IMR-90 (cell line): ENCODE measurements at regions not wholly inside any gene's neighbourhood (a gene's known extent, or its start where the extent isn't known, plus 50 kb on each side); places are given as distances from the start of the nearest gene placed in this dataset.

Experiments used
- ATAC-seq: fragments of 200-7000 bp; cut with Tn5 transposase; 2 replicates; pipeline ENCODE4 v1.9.1; 2020; ENCODE audit warnings: low read depth, mild to moderate bottlenecking, moderate library complexity
- BruUV-seq: library from RNA; stranded (reverse); fragments of 400-500 nt; replicated peaks from 2 replicates; lab custom pipeline; 2021; lab: Mats Ljungman, UMichigan
- CTCF ChIA-PET: fragments of 300-600 bp; formaldehyde crosslinking; extraction: SDS; loops from one replicate; lab custom pipeline; 2021; ENCODE audit warnings: antibody characterized with exemption; lab: Yijun Ruan, JAX
- POLR2A ChIA-PET: fragments of 300-600 bp; sonication (Branson Sonifier 250); formaldehyde crosslinking; loops from one replicate; lab custom pipeline; 2022; ENCODE audit warnings: antibody characterized with exemption; ENCODE audit not compliant: unreplicated experiment; lab: Charles Lee
- DNase-seq: peaks from one replicate; pipeline ENCODE4 v3.0.0; 2013
- H2AFZ ChIP-seq: replicated peaks from 2 replicates; pipeline ENCODE3; 2013; ENCODE audit warnings: low read length, mild to moderate bottlenecking; ENCODE audit not compliant: poor library complexity
- H2AK5ac ChIP-seq: 2 replicates; pipeline ENCODE4 v1.6.1; 2013; ENCODE audit warnings: low read depth, low read length, inconsistent platforms
- H2AK9ac ChIP-seq: replicated peaks from 2 replicates; pipeline ENCODE3; 2013; ENCODE audit warnings: mild to moderate bottlenecking, low read depth, low read length, moderate library complexity; ENCODE audit not compliant: poor library complexity
- H2BK120ac ChIP-seq: 2 replicates; pipeline ENCODE4 v1.6.1; 2013; ENCODE audit warnings: low read depth, low read length, inconsistent platforms
- H2BK15ac ChIP-seq: 3 replicates; pipeline ENCODE4 v1.6.1; 2013; ENCODE audit warnings: low read depth, low read length, inconsistent platforms
- H2BK20ac ChIP-seq: 2 replicates; pipeline ENCODE4 v1.6.1; 2013; ENCODE audit warnings: low read depth, mild to moderate bottlenecking, inconsistent platforms, low read length, moderate library complexity
- H2BK5ac ChIP-seq: 2 replicates; pipeline ENCODE4 v1.6.1; 2013; ENCODE audit warnings: mild to moderate bottlenecking, low read depth, low read length, inconsistent platforms; ENCODE audit not compliant: poor library complexity, severe bottlenecking
- H3K14ac ChIP-seq: replicated peaks from 2 replicates; pipeline ENCODE4 v1.6.1; 2013; ENCODE audit warnings: low read depth, low read length, inconsistent platforms
- H3K18ac ChIP-seq: 2 replicates; pipeline ENCODE4 v1.6.1; 2013; ENCODE audit warnings: low read depth, low read length, control low read depth
- H3K23ac ChIP-seq: 2 replicates; pipeline ENCODE4 v1.6.1; 2013; ENCODE audit warnings: low read depth, low read length, inconsistent platforms
- H3K27ac ChIP-seq: 2 replicates; pipeline ENCODE4 v1.5.1; 2013; ENCODE audit warnings: mild to moderate bottlenecking, control low read depth, low read length; ENCODE audit not compliant: insufficient read depth
- H3K27me3 ChIP-seq: 2 replicates; pipeline ENCODE4 v1.6.1; 2013; ENCODE audit warnings: low read length; ENCODE audit not compliant: control insufficient read depth, insufficient read depth
- H3K36me3 ChIP-seq: 2 replicates; pipeline ENCODE4 v1.6.1; 2013; ENCODE audit warnings: low read length, mixed read lengths; ENCODE audit not compliant: control insufficient read depth, insufficient read depth
- H3K4ac ChIP-seq: 2 replicates; pipeline ENCODE4 v1.6.1; 2013; ENCODE audit warnings: low read depth, low read length, inconsistent platforms
- H3K4me1 ChIP-seq: 2 replicates; pipeline ENCODE4 v1.6.1; 2013; ENCODE audit warnings: low read length, mixed read lengths; ENCODE audit not compliant: control insufficient read depth, insufficient read depth
- H3K4me2 ChIP-seq: 2 replicates; pipeline ENCODE4 v1.6.1; 2013; ENCODE audit warnings: low read depth, mild to moderate bottlenecking, control low read depth, low read length, moderate library complexity
- H3K4me3 ChIP-seq: 2 replicates; pipeline ENCODE4 v1.5.1; 2013; ENCODE audit warnings: low read depth, mild to moderate bottlenecking, control low read depth, low read length, moderate library complexity; ENCODE audit not compliant: insufficient read depth
- H3K56ac ChIP-seq: 2 replicates; pipeline ENCODE4 v1.6.1; 2013; ENCODE audit warnings: low read length, inconsistent platforms; ENCODE audit not compliant: insufficient read depth; ENCODE audit errors: extremely low read depth
- H3K79me1 ChIP-seq, 2 experiments: 2 replicates each; pipeline ENCODE4 v1.6.1; 2013; ENCODE audit warnings: low read length in 2 of 2, inconsistent platforms in 1 of 2, low read depth in 1 of 2
- H3K9ac ChIP-seq: 2 replicates; pipeline ENCODE4 v1.6.1; 2013; ENCODE audit warnings: low read depth, low read length, control low read depth
- H3K9me1 ChIP-seq: 2 replicates; pipeline ENCODE4 v1.6.1; 2013; ENCODE audit warnings: low read length, inconsistent platforms; ENCODE audit not compliant: insufficient read depth
- H3K9me3 ChIP-seq: 2 replicates; pipeline ENCODE4 v1.6.1; 2013; ENCODE audit warnings: low read length; ENCODE audit not compliant: control insufficient read depth, insufficient read depth
- H4K20me1 ChIP-seq: 2 replicates; pipeline ENCODE4 v1.6.1; 2013; ENCODE audit warnings: low read length, inconsistent platforms; ENCODE audit not compliant: insufficient read depth
- H4K5ac ChIP-seq: 2 replicates; pipeline ENCODE4 v1.6.1; 2013; ENCODE audit warnings: mild to moderate bottlenecking, low read depth, low read length, control low read depth
- H4K8ac ChIP-seq, 2 experiments: 2 replicates each; pipeline ENCODE4 v1.6.1; 2013; ENCODE audit warnings: low read depth in 2 of 2, low read length in 2 of 2, control low read depth in 1 of 2, inconsistent platforms in 1 of 2
- H4K91ac ChIP-seq: 2 replicates; pipeline ENCODE4 v1.6.1; 2013; ENCODE audit warnings: low read depth, low read length, inconsistent platforms; ENCODE audit not compliant: insufficient read depth
- BHLHE40 ChIP-seq: fragments of 150-350 bp; IDR thresholded peaks from 2 replicates; pipeline ENCODE4 v1.6.1; 2016; ENCODE audit warnings: mild to moderate bottlenecking, low read depth, low read length
- CEBPB ChIP-seq: IDR thresholded peaks from 2 replicates; pipeline ENCODE4 v1.6.1; 2012; ENCODE audit warnings: low read depth, low read length, improper control_type of control experiment
- CHD1 ChIP-seq: IDR thresholded peaks from 2 replicates; pipeline ENCODE4 v1.6.1; 2012; ENCODE audit warnings: low read depth, low read length, improper control_type of control experiment
- CTCF ChIP-seq: conservative IDR thresholded peaks from 2 replicates; pipeline ENCODE4 v1.5.1; 2012; ENCODE audit warnings: mild to moderate bottlenecking, low read depth, low read length, improper control_type of control experiment
- FOS ChIP-seq: fragments of 150-350 bp; IDR thresholded peaks from 2 replicates; pipeline ENCODE4 v1.6.1; 2016; ENCODE audit warnings: low read depth, low read length
- MAZ ChIP-seq: IDR thresholded peaks from 2 replicates; pipeline ENCODE4 v1.6.1; 2012; ENCODE audit warnings: low read depth, mild to moderate bottlenecking, low read length, improper control_type of control experiment, moderate library complexity, borderline replicate concordance
- MXI1 ChIP-seq: IDR thresholded peaks from 2 replicates; pipeline ENCODE4 v1.6.1; 2012; ENCODE audit warnings: low read depth, mild to moderate bottlenecking, low read length, moderate library complexity, borderline replicate concordance
- NFE2L2 ChIP-seq: fragments of 150-350 bp; IDR thresholded peaks from 2 replicates; pipeline ENCODE4 v1.6.1; 2016; ENCODE audit warnings: low read depth, mild to moderate bottlenecking, low read length
- RAD21 ChIP-seq: IDR thresholded peaks from 2 replicates; pipeline ENCODE4 v1.6.1; 2012; ENCODE audit warnings: low read length, improper control_type of control experiment
- RCOR1 ChIP-seq: IDR thresholded peaks from 2 replicates; pipeline ENCODE4 v1.6.1; 2012; ENCODE audit warnings: mild to moderate bottlenecking, low read length, improper control_type of control experiment; ENCODE audit not compliant: insufficient replicate concordance
- RFX5 ChIP-seq: IDR thresholded peaks from 2 replicates; pipeline ENCODE4 v1.8.0; 2012; ENCODE audit warnings: low read depth, mild to moderate bottlenecking, low read length, moderate library complexity
- WGBS, 2 experiments: methylation state at CpG; one replicate each; pipeline versions ENCODE4 v1.1.5 to v1.1.7; 2013; ENCODE audit warnings: missing lambda C conversion rate in 2 of 2; ENCODE audit not compliant: insufficient read length in 1 of 2; ENCODE audit errors: extremely low coverage in 2 of 2; 5-methylcytosine and 5-hydroxymethylcytosine counted together
- dilution Hi-C: fragments of 300-500 bp; cut with HindIII; formaldehyde crosslinking; loops from one replicate; pipeline ENCODE4 v1.14.3; 2018; ENCODE audit warnings: low sequenced_read_pairs; ENCODE audit not compliant: unreplicated experiment
- in situ Hi-C: fragments of 300-500 bp; cut with MboI; formaldehyde crosslinking; loops from 3 replicates; pipeline ENCODE4 v1.14.3; 2019; ENCODE audit warnings: low sequenced_read_pairs, inconsistent platforms, mixed read lengths
- intact Hi-C: fragments of 100-400 bp; cut with micrococcal nuclease; formaldehyde crosslinking; loops from 2 replicates; pipeline ENCODE4 v1.10.0; 2022

DNA sequence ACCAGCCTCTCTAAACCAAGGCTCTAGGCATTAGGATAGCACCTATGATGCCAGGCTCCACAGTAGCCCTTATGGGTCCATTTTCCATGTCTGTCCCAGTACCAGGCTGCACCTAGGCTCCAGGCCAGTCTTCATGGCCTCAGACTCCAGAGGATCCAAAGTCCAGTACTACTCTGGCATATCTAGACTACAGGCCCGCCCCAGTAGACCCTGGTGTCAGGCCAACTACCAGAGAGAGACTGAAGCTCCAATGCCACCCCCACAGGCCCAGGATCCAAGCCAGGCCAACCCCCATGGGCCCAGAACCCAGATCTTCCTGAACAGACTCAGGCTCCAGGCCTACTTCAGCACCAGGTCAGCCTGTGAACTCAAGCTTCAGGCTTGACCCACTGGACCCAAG, 287.0 kb downstream of the KCNC2 start:
- no peak overlapping the region for H3K23ac ChIP-seq
- CTCF ChIA-PET, result no interaction called here
- ATAC-seq (no peak), DNase-seq (no peak)
- no peaks in the 10 kb centered on the region; the same call in 1 of the 2 replicates for H3K9me3 ChIP-seq
- H3K14ac ChIP-seq, result no peak overlapping the region
- no peak overlapping the region for H2BK5ac ChIP-seq
- no peak overlapping the region for H2AK9ac ChIP-seq
- POLR2A ChIA-PET, result no interaction called here
- H2BK120ac ChIP-seq, result no peak overlapping the region
- H3K79me1 ChIP-seq, result no peaks in the 10 kb centered on the region
- H3K36me3 ChIP-seq, result no peaks in the 10 kb centered on the region
- H3K4me1 ChIP-seq, result no peaks in the 10 kb centered on the region
- H3K4ac ChIP-seq, result no peak overlapping the region
- H3K56ac ChIP-seq, result no peak overlapping the region
- TF ChIP-seq RCOR1, result no peak
- TF ChIP-seq CEBPB, result no peak
- no peak for TF ChIP-seq CHD1
- TF ChIP-seq BHLHE40, result no peak
- TF ChIP-seq NFE2L2, result no peak
- no peak for TF ChIP-seq RFX5
- TF ChIP-seq CTCF, result no peak
- TF ChIP-seq MAZ, result no peak
- TF ChIP-seq RAD21, result no peak
- no peak for TF ChIP-seq MXI1
- TF ChIP-seq FOS, result no peak
- intact Hi-C loops, result no loop called here
- no peak overlapping the region for H3K27ac ChIP-seq
- H3K4me3 ChIP-seq, result no peak overlapping the region
- no peak overlapping the region for H2BK15ac ChIP-seq
- in situ Hi-C loops, result no loop called here
- H2AFZ ChIP-seq, result no peak overlapping the region
- no peaks in the 10 kb centered on the region for H3K9me1 ChIP-seq
- H3K4me2 ChIP-seq, result no peak overlapping the region
- no peak overlapping the region for H2AK5ac ChIP-seq
- no peaks in the 10 kb centered on the region for H4K20me1 ChIP-seq
- dilution Hi-C loops, result no loop called here
- H3K9ac ChIP-seq, result no peak overlapping the region
- H3K18ac ChIP-seq, result no peak overlapping the region
- BruUV-seq, result no TSS peak
- H4K91ac ChIP-seq, result no peak overlapping the region
- no peak overlapping the region for H2BK20ac ChIP-seq
- H4K8ac ChIP-seq, result no peak overlapping the region
- WGBS, 2 experiments, result no CpG with 5 or more reads among the region's 1 CpG
- H3K27me3 ChIP-seq, result no peaks in the 10 kb centered on the region
- H4K5ac ChIP-seq, result no peak overlapping the region
